ENCODE measurements at regions not wholly inside any gene's neighbourhood (a gene's known extent, or its start where the extent isn't known, plus 50 kb on each side); places are given as distances from the start of the nearest gene placed in this dataset.

GRCh38 chr2:7394195-7394594, 477.0 kb downstream of the RNF144A start:
- no peak for TF ChIP-seq CTCF (IDR thresholded peaks at IDR 0.05)
- TF ChIP-seq POLR2A (IDR thresholded peaks at IDR 0.05), result no peak
